HG02623 (cell line): ENCODE measurements at regions not wholly inside any gene's neighbourhood (a gene's known extent, or its start where the extent isn't known, plus 50 kb on each side); places are given as distances from the start of the nearest gene placed in this dataset.
"Not testable (repeated sequence)": the region's sequence is repeated elsewhere in the genome, so short reads cannot be mapped to it uniquely, and the experiment has no call there.

Experiments used
- ATAC-seq: cut with Tn5 transposase; IDR thresholded peaks from one replicate; pipeline ENCODE4 v1.9.1; 2021; ENCODE audit warnings: moderate library complexity; ENCODE audit not compliant: unreplicated experiment

- no peak for ATAC-seq
These were observed 57.6 kb downstream of the CCDC59 start for GRCh38 chr12:82300611-82301010.

GRCh38 chr12:82299319-82300025 is 58.7 kb downstream of the CCDC59 start:
- ATAC-seq, result no peak

DNA sequence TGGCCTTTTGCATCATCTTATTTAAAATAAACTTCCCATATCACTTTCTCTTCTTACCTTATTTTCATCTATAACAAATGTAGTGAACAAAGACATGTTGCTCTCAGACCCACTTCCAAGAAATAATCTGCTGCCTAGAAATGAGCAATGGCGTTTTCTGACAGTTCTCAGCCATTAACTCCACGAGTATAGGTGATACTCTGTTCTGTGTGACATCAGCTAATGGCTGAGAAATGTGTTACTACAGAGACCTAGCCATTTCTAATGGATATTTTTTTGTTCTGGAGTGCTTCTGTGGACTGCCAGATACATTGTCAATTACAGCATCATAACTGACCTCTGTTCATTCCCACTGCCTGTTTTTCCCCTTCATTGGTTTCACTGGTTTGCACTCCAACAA is 67.8 kb downstream of the CCDC59 start:
- no peak for ATAC-seq

GRCh38 chr12:82281335-82281734 is 76.9 kb downstream of the CCDC59 start:
- ATAC-seq, result not testable (repeated sequence)

- no peak for ATAC-seq
These were observed 78.6 kb downstream of the CCDC59 start for GRCh38 chr12:82279536-82280058.

- no peak for ATAC-seq
These were observed 80.6 kb downstream of the CCDC59 start for GRCh38 chr12:82277582-82277981.

DNA sequence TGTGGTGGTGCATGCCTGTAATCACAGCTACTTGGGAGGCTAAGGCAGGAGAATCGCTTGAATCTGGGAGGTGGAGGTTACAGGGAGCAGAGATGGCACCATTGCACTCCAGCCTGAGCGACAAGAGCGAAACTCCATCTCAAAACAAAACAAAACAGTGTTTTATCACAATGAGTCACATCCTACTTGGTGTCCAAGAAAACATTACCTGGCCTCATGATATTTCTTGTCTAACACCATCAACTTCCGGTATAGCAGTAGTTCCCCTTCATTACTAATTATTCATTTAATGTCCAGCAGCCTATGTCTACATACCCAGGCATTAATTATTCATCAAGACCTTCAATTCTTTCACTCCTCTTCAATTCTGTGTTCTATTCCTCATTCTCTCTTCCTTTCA is 115.5 kb downstream of the CCDC59 start:
- ATAC-seq, result no peak

DNA sequence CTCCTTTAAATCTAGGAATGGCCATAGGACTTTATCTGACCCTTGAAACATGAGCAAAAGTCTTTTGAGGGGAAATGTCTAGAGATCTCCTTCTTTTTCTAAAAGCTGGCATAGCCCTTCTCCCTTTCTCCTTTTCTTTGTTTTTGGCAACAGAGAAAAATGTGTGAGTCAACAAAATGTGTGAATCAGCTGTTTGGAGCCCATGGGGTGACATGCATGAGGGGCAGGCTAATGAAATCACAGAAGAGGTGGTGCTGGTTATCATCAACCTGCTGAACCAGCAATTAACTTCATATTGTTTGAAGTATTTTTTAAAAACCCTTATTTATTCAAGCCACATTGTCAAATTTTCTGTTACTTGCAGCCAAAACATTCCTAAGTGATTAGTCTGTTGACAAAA is 132.3 kb downstream of the CCDC59 start:
- no peak for ATAC-seq

DNA sequence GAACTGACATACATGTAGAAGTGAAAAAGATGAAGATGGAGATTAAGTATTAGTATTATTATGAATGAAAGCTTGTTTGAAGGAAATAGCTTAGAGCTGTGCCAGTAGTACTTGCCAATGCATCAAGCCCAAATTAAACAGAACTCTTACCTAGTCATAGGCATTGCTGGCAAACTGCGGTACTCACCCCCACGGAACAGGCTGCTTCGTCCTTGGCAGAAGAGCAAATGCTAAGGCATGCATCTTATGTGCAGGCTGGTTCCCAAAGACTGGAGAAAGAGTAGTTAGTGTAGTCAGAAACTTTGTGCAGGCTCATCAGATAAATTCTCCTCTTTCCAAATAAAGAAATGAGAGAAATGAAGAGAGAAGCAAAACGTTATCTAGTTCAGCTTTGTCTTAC is 134.8 kb downstream of the CCDC59 start:
- no peak for ATAC-seq

GRCh38 chr12:82216475-82216874 is 141.7 kb downstream of the CCDC59 start:
- no peak for ATAC-seq

GRCh38 chr12:82213761-82214160 is 144.4 kb downstream of the CCDC59 start:
- no peak for ATAC-seq

DNA sequence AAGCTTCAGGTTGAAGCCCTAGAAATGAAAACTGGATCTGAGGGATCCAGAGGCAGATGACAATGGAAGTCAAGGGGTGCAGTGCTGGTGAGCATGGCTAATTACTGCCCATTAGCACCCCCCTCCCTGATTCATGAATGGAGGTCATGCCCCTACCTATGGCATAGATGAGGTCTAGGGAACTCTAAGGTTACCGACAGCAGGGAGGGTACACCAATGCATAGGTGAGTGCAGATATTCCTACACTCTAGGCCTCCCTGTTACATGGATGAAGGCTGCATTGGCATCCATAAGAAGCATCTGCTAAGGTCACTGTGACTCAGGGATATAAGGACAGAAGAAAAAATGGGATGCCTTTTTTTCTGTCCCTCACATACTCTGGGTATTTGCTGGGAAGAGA is 147.3 kb downstream of the CCDC59 start:
- ATAC-seq, result no peak

- ATAC-seq, result no peak
These were observed 148.7 kb downstream of the CCDC59 start for GRCh38 chr12:82209533-82209932.

DNA sequence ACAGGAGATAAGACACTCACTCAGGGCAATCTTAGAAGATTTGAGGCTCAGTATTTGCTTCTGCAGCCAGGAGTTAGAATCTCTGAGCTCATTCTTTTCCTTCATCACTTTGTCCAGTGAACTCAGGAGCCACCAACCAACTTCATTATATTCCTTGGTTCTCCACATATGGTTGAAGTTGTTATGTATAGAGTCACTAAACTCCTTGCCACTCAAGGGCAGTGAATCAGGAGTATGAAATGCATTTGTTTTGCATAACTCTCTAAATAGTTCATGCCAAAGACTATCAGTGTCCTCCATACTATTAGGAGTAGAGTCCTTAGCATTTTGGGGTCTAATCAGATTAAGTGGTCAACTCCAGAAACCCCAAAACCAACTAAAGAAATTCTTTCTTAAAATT is 150.6 kb downstream of the CCDC59 start:
- ATAC-seq, result no peak

DNA sequence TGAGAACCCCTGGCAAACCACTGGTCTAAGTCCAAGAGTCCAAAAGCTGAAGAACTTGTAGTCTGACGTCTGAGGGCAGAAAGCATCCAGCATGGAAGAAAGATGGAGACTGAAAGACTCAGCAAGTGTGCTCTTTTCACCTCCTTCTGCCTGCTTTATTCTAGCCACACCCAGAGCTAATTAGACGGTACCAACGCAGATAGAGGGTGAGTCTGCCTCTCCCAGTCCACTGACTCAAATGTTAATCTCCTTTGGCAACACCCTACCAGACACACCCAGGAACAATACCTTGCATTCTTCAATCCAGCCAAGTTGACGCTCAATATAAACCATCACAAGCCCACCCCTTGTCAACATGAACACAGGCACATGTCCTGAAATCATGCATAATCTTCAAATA is 155.1 kb downstream of the CCDC59 start:
- no peak for ATAC-seq

DNA sequence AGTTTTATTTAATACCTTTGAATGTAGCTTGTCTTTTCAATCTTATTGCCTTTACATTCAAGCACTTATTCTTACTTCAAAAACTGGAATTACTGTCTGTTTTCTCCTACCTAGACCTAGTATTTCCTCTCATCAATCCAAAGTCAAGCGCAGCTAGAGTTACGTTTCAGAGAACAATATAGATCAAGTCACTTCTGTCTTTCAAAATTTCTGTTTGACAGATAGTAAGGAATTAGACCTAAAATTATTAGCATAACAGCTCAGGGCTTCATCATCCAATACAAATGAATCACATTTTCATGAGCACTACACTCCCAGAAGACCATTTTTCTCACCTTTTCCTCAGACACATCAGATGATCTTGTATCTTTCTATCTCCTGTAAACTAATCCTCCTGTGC is 170.6 kb downstream of the CCDC59 start:
- ATAC-seq, result no peak

- ATAC-seq, result no peak
These were observed 171.2 kb downstream of the CCDC59 start for GRCh38 chr12:82187011-82187410.

DNA sequence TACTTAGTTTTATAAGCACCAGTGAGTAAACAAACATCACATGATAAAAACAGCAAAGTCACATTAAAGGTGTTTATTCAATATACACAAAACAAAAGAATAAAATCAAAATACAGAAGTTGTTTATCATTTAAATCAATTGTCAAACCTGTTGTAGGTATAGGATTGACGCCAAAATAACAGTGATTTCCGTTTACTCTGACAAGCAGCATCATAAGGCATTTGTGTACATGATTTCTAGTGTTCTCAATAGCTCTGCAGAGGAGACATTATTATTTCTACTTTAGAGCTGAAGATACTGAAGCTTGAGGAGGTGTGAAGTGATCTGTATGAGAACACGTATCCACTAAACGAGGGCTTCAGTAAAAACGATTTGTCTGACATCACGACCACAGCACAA is 171.9 kb downstream of the CCDC59 start:
- no peak for ATAC-seq

- ATAC-seq, result no peak
These were observed 173.3 kb downstream of the CCDC59 start for GRCh38 chr12:82184844-82185243.

DNA sequence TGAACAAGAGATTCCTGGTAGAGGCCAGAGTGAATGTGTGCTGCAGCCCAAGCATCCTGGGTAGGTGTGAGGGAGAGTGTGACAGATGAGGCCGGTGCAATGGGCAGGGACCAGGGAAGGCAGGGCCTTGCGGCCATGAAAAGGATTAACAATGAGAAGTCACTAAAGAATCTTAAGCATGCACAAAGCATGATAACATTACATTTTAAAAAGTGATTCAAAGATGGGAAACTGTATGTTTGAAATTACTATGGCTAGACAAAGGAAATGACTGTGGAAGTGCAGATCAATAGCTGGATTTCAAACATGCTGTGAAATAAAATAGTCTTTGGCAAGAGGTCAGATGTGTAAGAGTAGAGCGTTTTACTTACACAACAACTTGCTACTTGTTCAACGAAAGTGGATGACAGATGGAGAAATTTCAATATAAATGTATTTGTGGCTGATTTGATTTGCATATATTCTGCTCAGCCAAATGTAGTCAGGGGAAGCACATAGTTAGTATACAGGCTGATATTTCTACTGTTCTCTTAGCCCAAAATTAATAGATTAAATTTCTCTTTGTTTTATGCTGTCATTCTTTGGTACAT is 175.5 kb downstream of the CCDC59 start:
- ATAC-seq, result no peak

DNA sequence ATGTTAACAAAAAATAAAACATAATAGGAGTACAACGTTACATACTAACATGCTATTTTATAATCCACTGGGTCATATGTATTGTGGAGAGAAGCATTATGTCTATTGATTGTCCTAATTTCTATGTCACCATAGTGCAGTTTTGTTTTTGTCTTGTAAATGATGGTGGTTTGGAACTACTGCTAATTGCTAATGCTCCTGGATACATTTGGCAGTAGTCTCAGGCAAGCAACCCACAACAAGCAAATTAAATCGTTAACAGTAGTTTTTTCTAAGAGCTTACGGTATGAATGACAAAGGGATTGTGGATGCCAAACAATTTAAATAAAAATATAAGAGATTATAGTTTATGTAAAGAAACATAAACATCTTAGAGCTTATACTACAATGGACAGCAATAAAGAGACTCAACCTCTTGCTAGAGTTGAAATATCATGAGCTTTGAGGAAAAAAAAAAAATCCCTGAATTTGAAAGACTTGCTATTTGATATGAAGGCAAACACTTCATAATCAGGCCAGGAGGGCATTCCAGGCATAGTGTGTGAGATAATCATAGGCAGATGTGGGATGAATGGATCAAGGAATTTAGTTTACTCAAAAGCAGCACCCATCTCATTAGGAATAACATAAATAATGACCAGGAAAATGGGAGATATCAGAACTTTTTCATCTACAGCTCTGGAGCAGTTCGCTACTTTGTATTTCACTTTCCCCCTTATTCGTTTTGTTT is 181.3 kb downstream of the CCDC59 start:
- no peak for ATAC-seq

- ATAC-seq, result no peak
These were observed 182.2 kb downstream of the CCDC59 start for GRCh38 chr12:82176026-82176425.
